ENCODE measurements at regions not wholly inside any gene's neighbourhood (a gene's known extent, or its start where the extent isn't known, plus 50 kb on each side); places are given as distances from the start of the nearest gene placed in this dataset.

DNA sequence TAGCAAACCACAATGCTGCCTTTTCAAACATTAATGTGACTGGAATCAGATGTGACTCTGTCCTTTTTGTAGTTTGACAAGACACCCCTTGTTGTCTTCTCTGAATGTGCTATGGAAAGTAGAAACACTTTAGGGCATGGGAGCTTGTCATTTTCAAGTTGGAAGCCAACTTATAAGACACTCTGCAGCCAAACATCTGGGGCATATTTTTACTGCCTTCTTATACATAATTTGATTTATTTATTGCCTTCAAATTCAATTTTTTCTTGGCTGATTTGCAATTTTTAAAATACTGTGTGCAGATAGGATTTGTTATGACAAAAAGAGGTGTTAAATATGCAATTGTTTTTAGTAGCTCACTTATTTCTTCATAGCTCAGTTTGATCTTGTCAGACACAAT lies 1002.0 kb upstream of the PCDH7 start:
- TF ChIP-seq, protein P1, sequence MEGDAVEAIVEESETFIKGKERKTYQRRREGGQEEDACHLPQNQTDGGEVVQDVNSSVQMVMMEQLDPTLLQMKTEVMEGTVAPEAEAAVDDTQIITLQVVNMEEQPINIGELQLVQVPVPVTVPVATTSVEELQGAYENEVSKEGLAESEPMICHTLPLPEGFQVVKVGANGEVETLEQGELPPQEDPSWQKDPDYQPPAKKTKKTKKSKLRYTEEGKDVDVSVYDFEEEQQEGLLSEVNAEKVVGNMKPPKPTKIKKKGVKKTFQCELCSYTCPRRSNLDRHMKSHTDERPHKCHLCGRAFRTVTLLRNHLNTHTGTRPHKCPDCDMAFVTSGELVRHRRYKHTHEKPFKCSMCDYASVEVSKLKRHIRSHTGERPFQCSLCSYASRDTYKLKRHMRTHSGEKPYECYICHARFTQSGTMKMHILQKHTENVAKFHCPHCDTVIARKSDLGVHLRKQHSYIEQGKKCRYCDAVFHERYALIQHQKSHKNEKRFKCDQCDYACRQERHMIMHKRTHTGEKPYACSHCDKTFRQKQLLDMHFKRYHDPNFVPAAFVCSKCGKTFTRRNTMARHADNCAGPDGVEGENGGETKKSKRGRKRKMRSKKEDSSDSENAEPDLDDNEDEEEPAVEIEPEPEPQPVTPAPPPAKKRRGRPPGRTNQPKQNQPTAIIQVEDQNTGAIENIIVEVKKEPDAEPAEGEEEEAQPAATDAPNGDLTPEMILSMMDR (IDR thresholded peaks at IDR 0.05; ENCODE audit: low read depth, low read length), result no peak
- TF ChIP-seq, protein P2, sequence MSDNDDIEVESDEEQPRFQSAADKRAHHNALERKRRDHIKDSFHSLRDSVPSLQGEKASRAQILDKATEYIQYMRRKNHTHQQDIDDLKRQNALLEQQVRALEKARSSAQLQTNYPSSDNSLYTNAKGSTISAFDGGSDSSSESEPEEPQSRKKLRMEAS (IDR thresholded peaks at IDR 0.05; ENCODE audit: low read depth, low read length), result no peak
